Sigmoid colon (tissue), 4 donors: ENCODE measurements at regions not wholly inside any gene's neighbourhood (a gene's known extent, or its start where the extent isn't known, plus 50 kb on each side); places are given as distances from the start of the nearest gene placed in this dataset.

Experiments used
- CTCF ChIP-seq, 4 experiments: fragments of 450-650 bp in 3 of 4; fragments of 200-600 bp in 1 of 4; IDR thresholded peaks; one replicate each; pipeline ENCODE4 v1.5.1; 2016 to 2019; ENCODE audit warnings: antibody characterized with exemption in 4 of 4, mild to moderate bottlenecking in 3 of 4, moderate library complexity in 2 of 4
- EP300 ChIP-seq, 4 donors: sonication (generic); formaldehyde crosslinking; IDR thresholded peaks; one replicate each; pipeline ENCODE4 v1.6.1; 2017; ENCODE audit warnings: antibody characterized with exemption in 4 of 4
- POLR2A ChIP-seq, 2 donors: fragments of 450-650 bp; IDR thresholded peaks; one replicate each; pipeline ENCODE4 v1.6.1; 2016; ENCODE audit warnings: antibody characterized with exemption in 2 of 2, mild to moderate bottlenecking in 2 of 2, moderate library complexity in 2 of 2
- POLR2AphosphoS5 ChIP-seq, 4 donors: sonication (generic); formaldehyde crosslinking; IDR thresholded peaks; one replicate each; pipeline ENCODE4 v1.6.1; 2017; ENCODE audit warnings: antibody characterized with exemption in 4 of 4

DNA sequence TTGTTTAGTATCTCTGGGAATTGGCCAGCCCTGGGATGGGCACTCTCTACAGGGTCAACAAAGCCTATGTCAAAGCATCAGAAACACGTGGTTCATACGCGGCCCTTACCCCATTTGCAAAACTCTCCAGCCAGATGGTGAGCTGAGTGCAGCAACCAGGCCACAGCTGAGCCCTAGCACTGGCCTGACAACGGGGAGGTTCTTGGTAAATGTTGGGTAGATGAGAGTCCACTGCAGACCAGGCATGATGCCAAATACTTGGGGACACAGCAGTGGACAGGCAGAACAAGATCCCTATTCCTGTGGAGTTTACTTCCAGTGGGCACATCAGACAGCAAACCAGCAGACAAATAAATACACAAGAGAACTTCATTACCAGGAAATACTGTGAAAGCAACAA, 172.1 kb upstream of the SYT13 start:
- TF ChIP-seq POLR2A (IDR thresholded peaks at IDR 0.05) = no peak
- TF ChIP-seq CTCF (IDR thresholded peaks at IDR 0.05) = no peak
- TF ChIP-seq EP300 (IDR thresholded peaks at IDR 0.05) = no peak
- no peak for TF ChIP-seq POLR2AphosphoS5 (IDR thresholded peaks at IDR 0.05)
